NB4 (cell line): ENCODE measurements at regions not wholly inside any gene's neighbourhood (a gene's known extent, or its start where the extent isn't known, plus 50 kb on each side); places are given as distances from the start of the nearest gene placed in this dataset.
A peak's percentile ranks its signal among the peaks of the same experiment; 100 is the strongest.

Source experiments
- CTCF ChIP-seq: IDR thresholded peaks from one replicate; pipeline ENCODE4 v1.5.1; 2012; ENCODE audit warnings: low read depth, low read length
- MAX ChIP-seq: IDR thresholded peaks from 2 replicates; pipeline ENCODE4 v1.6.1; 2011; ENCODE audit warnings: low read depth, low read length
- MYC ChIP-seq: IDR thresholded peaks from 2 replicates; pipeline ENCODE4 v1.6.1; 2011; ENCODE audit warnings: low read depth, low read length
- POLR2A ChIP-seq: IDR thresholded peaks from 2 replicates; pipeline ENCODE4 v1.6.1; 2011; ENCODE audit warnings: mild to moderate bottlenecking; ENCODE audit not compliant: insufficient read length; ENCODE audit errors: extremely low read depth

- TF ChIP-seq CTCF: no peak
- no peak for TF ChIP-seq POLR2A
- TF ChIP-seq MYC: no peak
- 0 out of 2 replicates have a peak, but pooled peaks have one; percentile 0 for TF ChIP-seq MAX
Observed at GRCh38 chr4:37757121-37757520, 69.4 kb upstream of the PGM2 start.
